WTC11 (cell line): ENCODE measurements at regions not wholly inside any gene's neighbourhood (a gene's known extent, or its start where the extent isn't known, plus 50 kb on each side); places are given as distances from the start of the nearest gene placed in this dataset.

Source experiments
- ELF4 ChIP-seq: sonication (generic); formaldehyde crosslinking; IDR thresholded peaks from 2 replicates; pipeline ENCODE4 v1.8.1; 2022; ENCODE audit warnings: low read depth, mild to moderate bottlenecking, moderate library complexity, missing genetic modification reagents
- NFYB ChIP-seq: sonication (generic); formaldehyde crosslinking; conservative IDR thresholded peaks from 2 replicates; pipeline ENCODE4 v1.8.0; 2022; ENCODE audit warnings: low read depth, missing genetic modification reagents
- RORB ChIP-seq: fragments of 250-450 bp; sonication (Bioruptor Pico); IDR thresholded peaks from 2 replicates; pipeline ENCODE4 v1.9.0; 2021; ENCODE audit warnings: mild to moderate bottlenecking
- SOX15 ChIP-seq: fragments of 250-450 bp; sonication (Bioruptor Pico); IDR thresholded peaks from 2 replicates; pipeline ENCODE4 v1.9.0; 2021; ENCODE audit warnings: mild to moderate bottlenecking
- TF ChIP-seq, protein P1 (sequence below): fragments of 200-600 bp; IDR thresholded peaks from 2 replicates; pipeline ENCODE4 v1.8.0; 2022; ENCODE audit warnings: antibody characterized with exemption

- TF ChIP-seq SOX15 (CRISPR knock-in tag) (no peak), RORB (no peak), ELF4 (no peak), NFYB (CRISPR knock-in tag) (no peak)
- TF ChIP-seq, protein P1, sequence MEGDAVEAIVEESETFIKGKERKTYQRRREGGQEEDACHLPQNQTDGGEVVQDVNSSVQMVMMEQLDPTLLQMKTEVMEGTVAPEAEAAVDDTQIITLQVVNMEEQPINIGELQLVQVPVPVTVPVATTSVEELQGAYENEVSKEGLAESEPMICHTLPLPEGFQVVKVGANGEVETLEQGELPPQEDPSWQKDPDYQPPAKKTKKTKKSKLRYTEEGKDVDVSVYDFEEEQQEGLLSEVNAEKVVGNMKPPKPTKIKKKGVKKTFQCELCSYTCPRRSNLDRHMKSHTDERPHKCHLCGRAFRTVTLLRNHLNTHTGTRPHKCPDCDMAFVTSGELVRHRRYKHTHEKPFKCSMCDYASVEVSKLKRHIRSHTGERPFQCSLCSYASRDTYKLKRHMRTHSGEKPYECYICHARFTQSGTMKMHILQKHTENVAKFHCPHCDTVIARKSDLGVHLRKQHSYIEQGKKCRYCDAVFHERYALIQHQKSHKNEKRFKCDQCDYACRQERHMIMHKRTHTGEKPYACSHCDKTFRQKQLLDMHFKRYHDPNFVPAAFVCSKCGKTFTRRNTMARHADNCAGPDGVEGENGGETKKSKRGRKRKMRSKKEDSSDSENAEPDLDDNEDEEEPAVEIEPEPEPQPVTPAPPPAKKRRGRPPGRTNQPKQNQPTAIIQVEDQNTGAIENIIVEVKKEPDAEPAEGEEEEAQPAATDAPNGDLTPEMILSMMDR: no peak
Measured at GRCh38 chr3:191523148-191523547, 62.2 kb downstream of the PYDC2 start.
